ENCODE measurements at regions not wholly inside any gene's neighbourhood (a gene's known extent, or its start where the extent isn't known, plus 50 kb on each side); places are given as distances from the start of the nearest gene placed in this dataset.

DNA sequence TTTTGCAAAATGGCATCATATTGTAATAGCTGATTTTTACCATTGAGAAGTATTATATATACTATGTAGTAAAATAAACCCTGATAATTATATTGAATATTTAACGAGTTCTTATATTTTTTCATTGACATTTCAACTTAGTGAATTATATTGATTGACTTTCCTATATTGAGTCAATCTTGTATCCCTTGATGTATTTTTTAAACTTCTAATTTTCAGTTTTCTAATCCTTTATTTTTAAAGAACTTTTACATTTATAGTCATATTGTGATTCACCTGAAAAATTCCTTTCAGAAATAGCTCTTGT lies 54.4 kb downstream of the CXCL1 start:
- TF ChIP-seq, protein P1, sequence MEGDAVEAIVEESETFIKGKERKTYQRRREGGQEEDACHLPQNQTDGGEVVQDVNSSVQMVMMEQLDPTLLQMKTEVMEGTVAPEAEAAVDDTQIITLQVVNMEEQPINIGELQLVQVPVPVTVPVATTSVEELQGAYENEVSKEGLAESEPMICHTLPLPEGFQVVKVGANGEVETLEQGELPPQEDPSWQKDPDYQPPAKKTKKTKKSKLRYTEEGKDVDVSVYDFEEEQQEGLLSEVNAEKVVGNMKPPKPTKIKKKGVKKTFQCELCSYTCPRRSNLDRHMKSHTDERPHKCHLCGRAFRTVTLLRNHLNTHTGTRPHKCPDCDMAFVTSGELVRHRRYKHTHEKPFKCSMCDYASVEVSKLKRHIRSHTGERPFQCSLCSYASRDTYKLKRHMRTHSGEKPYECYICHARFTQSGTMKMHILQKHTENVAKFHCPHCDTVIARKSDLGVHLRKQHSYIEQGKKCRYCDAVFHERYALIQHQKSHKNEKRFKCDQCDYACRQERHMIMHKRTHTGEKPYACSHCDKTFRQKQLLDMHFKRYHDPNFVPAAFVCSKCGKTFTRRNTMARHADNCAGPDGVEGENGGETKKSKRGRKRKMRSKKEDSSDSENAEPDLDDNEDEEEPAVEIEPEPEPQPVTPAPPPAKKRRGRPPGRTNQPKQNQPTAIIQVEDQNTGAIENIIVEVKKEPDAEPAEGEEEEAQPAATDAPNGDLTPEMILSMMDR (IDR thresholded peaks at IDR 0.05) = no peak
- TF ChIP-seq POLR2A (IDR thresholded peaks at IDR 0.05) = no peak

Data from Peyer's patch (tissue), 4 donors.